Endodermal cell (in vitro differentiated cells): ENCODE measurements at regions not wholly inside any gene's neighbourhood (a gene's known extent, or its start where the extent isn't known, plus 50 kb on each side); places are given as distances from the start of the nearest gene placed in this dataset.

Experiments
- DNase-seq: peaks from one replicate; pipeline ENCODE4 v3.0.0-alpha.2; 2017
- H3K27ac ChIP-seq: 2 replicates; pipeline ENCODE4 v1.5.1; 2013; ENCODE audit warnings: mild to moderate bottlenecking, low read depth, low read length, moderate library complexity
- H3K27me3 ChIP-seq: 2 replicates; pipeline ENCODE4 v1.6.1; 2013; ENCODE audit warnings: mild to moderate bottlenecking, low read length, moderate library complexity; ENCODE audit not compliant: insufficient read depth, control insufficient read depth, poor library complexity, severe bottlenecking
- H3K36me3 ChIP-seq: 2 replicates; pipeline ENCODE4 v1.7.0; 2013; ENCODE audit warnings: mild to moderate bottlenecking, low read length, moderate library complexity; ENCODE audit not compliant: control insufficient read depth, insufficient read depth
- H3K4me1 ChIP-seq: one replicate; pipeline ENCODE4 v1.7.0; 2013; ENCODE audit warnings: low read length; ENCODE audit not compliant: control insufficient read depth, insufficient read depth
- H3K4me3 ChIP-seq: 2 replicates; pipeline ENCODE4 v1.5.1; 2013; ENCODE audit warnings: mild to moderate bottlenecking, low read length, moderate library complexity
- H3K9ac ChIP-seq: 2 replicates; pipeline ENCODE4 v1.6.1; 2013; ENCODE audit warnings: mild to moderate bottlenecking, low read length, moderate library complexity; ENCODE audit not compliant: poor library complexity, severe bottlenecking; ENCODE audit errors: extremely low read depth
- H3K9me3 ChIP-seq: 2 replicates; pipeline ENCODE4 v1.6.1; 2013; ENCODE audit warnings: mild to moderate bottlenecking, low read length, moderate library complexity; ENCODE audit not compliant: control insufficient read depth
- H3K27ac Mint-ChIP-seq: 2 replicates; pipeline ENCODE4 v1.8.0; 2020; ENCODE audit warnings: mixed read lengths
- H3K27me3 Mint-ChIP-seq: 2 replicates; pipeline ENCODE4 v1.8.0; 2021; ENCODE audit warnings: mild to moderate bottlenecking, mixed read lengths; ENCODE audit not compliant: insufficient read depth
- H3K36me3 Mint-ChIP-seq: 2 replicates; pipeline ENCODE4 v1.8.0; 2020; ENCODE audit warnings: low read depth, mixed read lengths
- H3K4me1 Mint-ChIP-seq: 2 replicates; pipeline ENCODE4 v1.8.0; 2020; ENCODE audit warnings: mixed read lengths
- H3K4me3 Mint-ChIP-seq: 2 replicates; pipeline ENCODE4 v1.8.0; 2020; ENCODE audit warnings: mild to moderate bottlenecking, moderate library complexity, mixed read lengths
- H3K9me3 Mint-ChIP-seq: 2 replicates; pipeline ENCODE4 v1.8.0; 2020; ENCODE audit warnings: mild to moderate bottlenecking, mixed read lengths
- WGBS, 2 experiments: methylation state at CpG; one replicate each; pipeline versions ENCODE4 v1.1.5 to v1.1.7; 2013; ENCODE audit warnings: missing lambda C conversion rate in 2 of 2, mixed read lengths in 1 of 2; ENCODE audit not compliant: insufficient coverage in 1 of 2, insufficient read length in 1 of 2; 5-methylcytosine and 5-hydroxymethylcytosine counted together
- TF ChIP-seq, protein P1 (sequence below): fragments of 200-600 bp; sonication (generic); conservative IDR thresholded peaks from 2 replicates; pipeline ENCODE4 v1.5.0; 2021; ENCODE audit warnings: antibody characterized with exemption, mild to moderate bottlenecking

DNA sequence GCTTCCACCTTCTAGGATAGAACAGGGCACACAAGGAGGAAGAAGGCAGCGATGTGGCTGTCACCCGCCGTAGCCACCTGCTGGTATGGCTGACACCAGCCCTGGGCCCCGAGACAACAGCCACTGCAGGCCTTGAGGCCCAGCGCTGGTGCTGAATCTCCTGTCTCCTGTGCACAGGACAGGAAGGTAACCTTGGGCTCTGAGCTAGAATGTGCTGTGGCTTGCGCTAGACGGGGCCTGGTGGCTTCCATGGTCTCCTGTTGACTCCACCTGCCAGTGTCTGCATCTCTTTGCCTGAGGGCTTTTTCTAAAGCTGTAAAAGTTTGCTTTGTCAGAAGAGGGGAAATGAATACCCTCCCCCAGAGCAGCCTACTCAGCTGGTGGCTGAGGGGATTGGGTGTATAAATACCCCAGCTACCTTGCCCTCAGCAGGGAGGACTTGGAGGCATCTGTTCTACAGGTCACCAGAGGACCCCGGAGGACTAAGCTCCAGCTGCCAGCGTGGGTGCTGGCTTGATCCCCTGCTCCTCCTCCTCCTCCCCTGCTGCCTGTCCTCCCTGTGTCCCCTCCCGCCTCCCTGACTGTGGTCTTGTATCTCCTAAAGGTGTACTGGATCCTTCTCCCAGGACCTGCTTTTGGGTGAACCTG lies 76.1 kb upstream of the SDK2 start:
- no peak overlapping the region for H3K27ac Mint-ChIP-seq
- H3K4me3 Mint-ChIP-seq, result no peak overlapping the region
- peaks cover 8% of the 10 kb centered on the region for H3K27me3 Mint-ChIP-seq
- H3K4me1 Mint-ChIP-seq, result peaks cover 4% of the 10 kb centered on the region
- DNase-seq, result peak; percentile 84
- Histone ChIP-seq H3K4me3 (no peak overlapping the region), H3K9me3 (no peaks in the 10 kb centered on the region), H3K36me3 (no peaks in the 10 kb centered on the region), H3K9ac (no peak overlapping the region), H3K27ac (peak overlapping the region; percentile 89), H3K27me3 (no peaks in the 10 kb centered on the region), H3K4me1 (peaks cover 3% of the 10 kb centered on the region)
- H3K9me3 Mint-ChIP-seq, result no peaks in the 10 kb centered on the region
- TF ChIP-seq, protein P1, sequence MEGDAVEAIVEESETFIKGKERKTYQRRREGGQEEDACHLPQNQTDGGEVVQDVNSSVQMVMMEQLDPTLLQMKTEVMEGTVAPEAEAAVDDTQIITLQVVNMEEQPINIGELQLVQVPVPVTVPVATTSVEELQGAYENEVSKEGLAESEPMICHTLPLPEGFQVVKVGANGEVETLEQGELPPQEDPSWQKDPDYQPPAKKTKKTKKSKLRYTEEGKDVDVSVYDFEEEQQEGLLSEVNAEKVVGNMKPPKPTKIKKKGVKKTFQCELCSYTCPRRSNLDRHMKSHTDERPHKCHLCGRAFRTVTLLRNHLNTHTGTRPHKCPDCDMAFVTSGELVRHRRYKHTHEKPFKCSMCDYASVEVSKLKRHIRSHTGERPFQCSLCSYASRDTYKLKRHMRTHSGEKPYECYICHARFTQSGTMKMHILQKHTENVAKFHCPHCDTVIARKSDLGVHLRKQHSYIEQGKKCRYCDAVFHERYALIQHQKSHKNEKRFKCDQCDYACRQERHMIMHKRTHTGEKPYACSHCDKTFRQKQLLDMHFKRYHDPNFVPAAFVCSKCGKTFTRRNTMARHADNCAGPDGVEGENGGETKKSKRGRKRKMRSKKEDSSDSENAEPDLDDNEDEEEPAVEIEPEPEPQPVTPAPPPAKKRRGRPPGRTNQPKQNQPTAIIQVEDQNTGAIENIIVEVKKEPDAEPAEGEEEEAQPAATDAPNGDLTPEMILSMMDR, result peak; percentile 37
- WGBS, 2 experiments, result 86 to 89% methylated on average over 8 to 10 of the region's 10 CpGs
- no peaks in the 10 kb centered on the region for H3K36me3 Mint-ChIP-seq

DNA sequence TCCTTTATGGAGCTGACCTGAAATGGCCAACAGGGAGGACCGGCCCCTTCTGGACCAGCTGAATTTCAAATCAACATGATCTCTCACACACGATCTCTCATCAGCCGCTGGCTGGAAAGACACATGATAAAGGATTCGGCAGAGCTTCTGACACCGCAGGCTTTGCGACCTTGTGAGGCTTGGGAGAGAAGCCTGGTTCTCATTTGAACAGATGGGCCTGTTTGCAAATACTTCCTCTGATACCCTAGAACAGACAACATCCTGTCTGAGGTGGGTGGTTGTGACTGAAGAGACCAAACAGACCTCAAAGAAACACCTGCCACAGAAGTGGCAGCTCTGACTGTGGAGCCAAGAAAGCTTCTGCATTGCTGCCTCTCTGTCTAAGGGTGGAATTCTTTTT lies 77.9 kb upstream of the SDK2 start:
- WGBS, 2 experiments, result 92% methylated on average over 6 of the region's 6 CpGs
- no peaks in the 10 kb centered on the region for H3K36me3 ChIP-seq
- H3K27ac ChIP-seq, result no peak overlapping the region
- TF ChIP-seq, protein P1, result no peak
- Mint-ChIP-seq H3K4me1 (peaks cover 4% of the 10 kb centered on the region), H3K27ac (no peak overlapping the region), H3K27me3 (peaks cover 2% of the 10 kb centered on the region), H3K36me3 (no peaks in the 10 kb centered on the region), H3K9me3 (no peaks in the 10 kb centered on the region), H3K4me3 (no peak overlapping the region)
- no peak overlapping the region for H3K9ac ChIP-seq
- H3K9me3 ChIP-seq, result no peaks in the 10 kb centered on the region
- DNase-seq, result no peak
- H3K27me3 ChIP-seq, result no peaks in the 10 kb centered on the region
- H3K4me1 ChIP-seq, result peaks cover 3% of the 10 kb centered on the region
- no peak overlapping the region for H3K4me3 ChIP-seq

DNA sequence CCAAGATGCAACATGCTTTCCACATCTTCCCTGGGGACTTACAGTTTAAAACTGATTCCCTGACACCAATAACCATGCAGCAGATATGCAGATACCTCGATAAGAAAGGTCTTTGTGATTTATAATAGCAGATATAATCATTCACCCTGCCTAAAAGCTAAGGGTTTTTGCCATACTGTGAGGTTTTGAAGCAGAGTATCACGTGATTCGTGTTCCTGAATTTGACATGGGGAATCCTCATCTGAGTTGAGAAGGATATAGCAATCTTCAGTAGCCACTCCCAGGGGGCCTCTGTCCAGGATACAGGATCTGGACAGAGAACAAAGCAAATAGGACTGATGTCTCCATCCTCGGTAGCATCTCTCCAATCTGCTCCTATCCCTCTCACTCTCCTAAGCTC lies 79.1 kb upstream of the SDK2 start:
- H3K36me3 Mint-ChIP-seq, result no peaks in the 10 kb centered on the region
- H3K27ac Mint-ChIP-seq, result no peak overlapping the region
- no peaks in the 10 kb centered on the region for H3K9me3 Mint-ChIP-seq
- no peak overlapping the region for H3K27ac ChIP-seq
- H3K4me1 Mint-ChIP-seq, result peaks cover 4% of the 10 kb centered on the region
- no peaks in the 10 kb centered on the region for H3K9me3 ChIP-seq
- TF ChIP-seq, protein P1, result no peak
- no peak for DNase-seq
- H3K27me3 Mint-ChIP-seq, result peaks cover 11% of the 10 kb centered on the region
- H3K4me1 ChIP-seq, result peaks cover 3% of the 10 kb centered on the region
- H3K36me3 ChIP-seq, result no peaks in the 10 kb centered on the region
- no peak overlapping the region for H3K9ac ChIP-seq
- H3K4me3 ChIP-seq, result no peak overlapping the region
- WGBS, 2 experiments, result 93 to 94% methylated on average over 3 to 4 of the region's 4 CpGs
- H3K4me3 Mint-ChIP-seq, result no peak overlapping the region
- H3K27me3 ChIP-seq, result no peaks in the 10 kb centered on the region
